ENCODE measurements at regions not wholly inside any gene's neighbourhood (a gene's known extent, or its start where the extent isn't known, plus 50 kb on each side); places are given as distances from the start of the nearest gene placed in this dataset.
A peak's percentile ranks its signal among the peaks of the same experiment; 100 is the strongest.

GRCh38 chr10:9228771-9229170, 1174.3 kb downstream of the GATA3 start:
- no peak overlapping the region for H3K27ac ChIP-seq (ENCODE audit: low read length)
- intact Hi-C loops (cut with DNase I), result no loop called here
- WGBS, result 89% methylated on average over 1 of the region's 1 CpG
- H3K4me1 ChIP-seq (ENCODE audit: control insufficient read depth, insufficient read depth, low read length), result no peaks in the 10 kb centered on the region
- H3K9me3 ChIP-seq (ENCODE audit: control insufficient read depth, low read length), result no peaks in the 10 kb centered on the region
- no peak for DNase-seq
- no peak overlapping the region for H3K4me3 ChIP-seq (ENCODE audit: low read length)
- ATAC-seq, result no peak
- H3K27me3 ChIP-seq (ENCODE audit: control insufficient read depth, insufficient read depth), result no peaks in the 10 kb centered on the region

GRCh38 chr10:9229702-9230244, 1175.3 kb downstream of the GATA3 start:
- no peak for ATAC-seq
- no peaks in the 10 kb centered on the region for H3K4me1 ChIP-seq (ENCODE audit: control insufficient read depth, insufficient read depth, low read length)
- DNase-seq, result no peak

GRCh38 chr10:9230625-9231024, 1176.1 kb downstream of the GATA3 start:
- Histone ChIP-seq H3K4me1 (ENCODE audit: control insufficient read depth, insufficient read depth, low read length) (no peaks in the 10 kb centered on the region), H3K27ac (ENCODE audit: low read length) (no peak overlapping the region), H3K9me3 (ENCODE audit: control insufficient read depth, low read length) (no peaks in the 10 kb centered on the region), H3K27me3 (ENCODE audit: control insufficient read depth, insufficient read depth) (no peaks in the 10 kb centered on the region), H3K4me3 (ENCODE audit: low read length) (no peak overlapping the region)
- intact Hi-C loops (cut with DNase I), result no loop called here
- ATAC-seq (no peak), DNase-seq (no peak)
- 41% methylated on average over 3 of the region's 3 CpGs for whole genome bisulfite sequencing

More at GRCh38 chr10:9229702-9230244, 1175.3 kb downstream of the GATA3 start:
- no peak overlapping the region for H3K27ac ChIP-seq (ENCODE audit: low read length)
- intact Hi-C loops (cut with DNase I), result no loop called here
- no peaks in the 10 kb centered on the region for H3K9me3 ChIP-seq (ENCODE audit: control insufficient read depth, low read length)
- H3K4me3 ChIP-seq (ENCODE audit: low read length), result no peak overlapping the region
- WGBS, result 80% methylated on average over 10 of the region's 10 CpGs
- no peaks in the 10 kb centered on the region for H3K27me3 ChIP-seq (ENCODE audit: control insufficient read depth, insufficient read depth)

- Histone ChIP-seq H3K9me3 (ENCODE audit: control insufficient read depth, low read length) (no peaks in the 10 kb centered on the region), H3K27me3 (ENCODE audit: control insufficient read depth, insufficient read depth) (no peaks in the 10 kb centered on the region), H3K4me1 (ENCODE audit: control insufficient read depth, insufficient read depth, low read length) (no peaks in the 10 kb centered on the region), H3K27ac (ENCODE audit: low read length) (no peak overlapping the region), H3K4me3 (ENCODE audit: low read length) (no peak overlapping the region)
- WGBS, result 63% methylated on average over 1 of the region's 1 CpG
- DNase-seq, result no peak
- intact Hi-C loops (cut with DNase I), result no loop called here
- ATAC-seq, result no peak
Observed at GRCh38 chr10:9234191-9234590, 1179.7 kb downstream of the GATA3 start.

- H3K4me3 ChIP-seq (ENCODE audit: low read length), result no peak overlapping the region
- intact Hi-C loops (cut with DNase I), result no loop called here
- no peaks in the 10 kb centered on the region for H3K9me3 ChIP-seq (ENCODE audit: control insufficient read depth, low read length)
- no peaks in the 10 kb centered on the region for H3K27me3 ChIP-seq (ENCODE audit: control insufficient read depth, insufficient read depth)
- ATAC-seq (no peak), DNase-seq (no peak)
- H3K4me1 ChIP-seq (ENCODE audit: control insufficient read depth, insufficient read depth, low read length), result no peaks in the 10 kb centered on the region
- WGBS, result 85% methylated on average over 4 of the region's 4 CpGs
- H3K27ac ChIP-seq (ENCODE audit: low read length), result no peak overlapping the region
Observed at GRCh38 chr10:9238041-9238440, 1183.6 kb downstream of the GATA3 start.

- Histone ChIP-seq H3K27ac (ENCODE audit: low read length) (no peak overlapping the region), H3K4me3 (ENCODE audit: low read length) (no peak overlapping the region), H3K4me1 (ENCODE audit: control insufficient read depth, insufficient read depth, low read length) (no peaks in the 10 kb centered on the region), H3K9me3 (ENCODE audit: control insufficient read depth, low read length) (no peaks in the 10 kb centered on the region), H3K27me3 (ENCODE audit: control insufficient read depth, insufficient read depth) (no peaks in the 10 kb centered on the region)
- intact Hi-C loops (cut with DNase I), result no loop called here
- WGBS, result 26% methylated on average over 8 of the region's 8 CpGs
- no peak for ATAC-seq
- no peak for DNase-seq
Observed at GRCh38 chr10:9239298-9239697, 1184.8 kb downstream of the GATA3 start.

- H3K4me1 ChIP-seq (ENCODE audit: control insufficient read depth, insufficient read depth, low read length), result no peaks in the 10 kb centered on the region
- WGBS, result 78% methylated on average over 6 of the region's 6 CpGs
- H3K27me3 ChIP-seq (ENCODE audit: control insufficient read depth, insufficient read depth), result no peaks in the 10 kb centered on the region
- H3K4me3 ChIP-seq (ENCODE audit: low read length), result no peak overlapping the region
- intact Hi-C loops (cut with DNase I), result no loop called here
- DNase-seq, result peak in 1 of 3 donors; percentile 20
- no peak for ATAC-seq
- H3K9me3 ChIP-seq (ENCODE audit: control insufficient read depth, low read length), result no peaks in the 10 kb centered on the region
- H3K27ac ChIP-seq (ENCODE audit: low read length), result no peak overlapping the region
Observed at GRCh38 chr10:9243941-9244411, 1189.5 kb downstream of the GATA3 start.

GRCh38 chr10:9244864-9245263, 1190.4 kb downstream of the GATA3 start:
- Histone ChIP-seq H3K27ac (ENCODE audit: low read length) (no peak overlapping the region), H3K4me1 (ENCODE audit: control insufficient read depth, insufficient read depth, low read length) (no peaks in the 10 kb centered on the region), H3K9me3 (ENCODE audit: control insufficient read depth, low read length) (no peaks in the 10 kb centered on the region), H3K27me3 (ENCODE audit: control insufficient read depth, insufficient read depth) (no peaks in the 10 kb centered on the region), H3K4me3 (ENCODE audit: low read length) (no peak overlapping the region)
- 67% methylated on average over 1 of the region's 1 CpG for WGBS
- ATAC-seq (no peak), DNase-seq (no peak)
- intact Hi-C loops (cut with DNase I), result no loop called here

- DNase-seq, result no peak
- H3K4me1 ChIP-seq (ENCODE audit: control insufficient read depth, insufficient read depth, low read length), result no peaks in the 10 kb centered on the region
- no peak for ATAC-seq
- no peak overlapping the region for H3K27ac ChIP-seq (ENCODE audit: low read length)
- H3K4me3 ChIP-seq (ENCODE audit: low read length), result no peak overlapping the region
- no peaks in the 10 kb centered on the region for H3K27me3 ChIP-seq (ENCODE audit: control insufficient read depth, insufficient read depth)
- H3K9me3 ChIP-seq (ENCODE audit: control insufficient read depth, low read length), result no peaks in the 10 kb centered on the region
- intact Hi-C loops (cut with DNase I), result no loop called here
Observed at GRCh38 chr10:9253121-9253520, 1198.6 kb downstream of the GATA3 start.

GRCh38 chr10:9254353-9254752, 1199.9 kb downstream of the GATA3 start:
- intact Hi-C loops (cut with DNase I), result no loop called here
- H3K27me3 ChIP-seq (ENCODE audit: control insufficient read depth, insufficient read depth), result no peaks in the 10 kb centered on the region
- ATAC-seq, result no peak

GRCh38 chr10:9260690-9261089, 1206.2 kb downstream of the GATA3 start:
- ATAC-seq (no peak), DNase-seq (no peak)
- no peak overlapping the region for H3K27ac ChIP-seq (ENCODE audit: low read length)
- intact Hi-C loops (cut with DNase I), result no loop called here
- no peaks in the 10 kb centered on the region for H3K27me3 ChIP-seq (ENCODE audit: control insufficient read depth, insufficient read depth)
- no peaks in the 10 kb centered on the region for H3K4me1 ChIP-seq (ENCODE audit: control insufficient read depth, insufficient read depth, low read length)
- H3K4me3 ChIP-seq (ENCODE audit: low read length), result no peak overlapping the region
- WGBS, result 83% methylated on average over 1 of the region's 1 CpG
- no peaks in the 10 kb centered on the region for H3K9me3 ChIP-seq (ENCODE audit: control insufficient read depth, low read length)

More at GRCh38 chr10:9254353-9254752, 1199.9 kb downstream of the GATA3 start:
- H3K9me3 ChIP-seq (ENCODE audit: control insufficient read depth, low read length), result no peaks in the 10 kb centered on the region
- H3K4me1 ChIP-seq (ENCODE audit: control insufficient read depth, insufficient read depth, low read length), result no peaks in the 10 kb centered on the region
- no peak overlapping the region for H3K4me3 ChIP-seq (ENCODE audit: low read length)
- 35% methylated on average over 2 of the region's 2 CpGs for WGBS
- no peak for DNase-seq
- H3K27ac ChIP-seq (ENCODE audit: low read length), result no peak overlapping the region

GRCh38 chr10:9262770-9263169, 1208.3 kb downstream of the GATA3 start:
- Histone ChIP-seq H3K27ac (ENCODE audit: low read length) (no peak overlapping the region), H3K4me3 (ENCODE audit: low read length) (no peak overlapping the region), H3K4me1 (ENCODE audit: control insufficient read depth, insufficient read depth, low read length) (no peaks in the 10 kb centered on the region), H3K27me3 (ENCODE audit: control insufficient read depth, insufficient read depth) (no peaks in the 10 kb centered on the region), H3K9me3 (ENCODE audit: control insufficient read depth, low read length) (no peaks in the 10 kb centered on the region)
- WGBS, result 29% methylated on average over 1 of the region's 1 CpG
- no peak for ATAC-seq
- DNase-seq, result no peak
- intact Hi-C loops (cut with DNase I), result no loop called here

Measured in right cardiac atrium (tissue), 5 donors.